ENCODE measurements at regions not wholly inside any gene's neighbourhood (a gene's known extent, or its start where the extent isn't known, plus 50 kb on each side); places are given as distances from the start of the nearest gene placed in this dataset.
A peak's percentile ranks its signal among the peaks of the same experiment; 100 is the strongest.
"Not testable (repeated sequence)": the region's sequence is repeated elsewhere in the genome, so short reads cannot be mapped to it uniquely, and the experiment has no call there.

- no peak overlapping the region for H3K4me3 ChIP-seq
- intact Hi-C loops (cut with DNase I), result no loop called here
- no peak for DNase-seq
- no peak for TF ChIP-seq CTCF (IDR thresholded peaks at IDR 0.05)
- no peaks in the 10 kb centered on the region for H3K36me3 ChIP-seq
- peak in 1 of 8 donors; percentile 63 for ATAC-seq
- H3K27ac ChIP-seq, result no peak overlapping the region
- 55% methylated on average over 6 of the region's 6 CpGs for WGBS, 2 donors
- H3K27me3 ChIP-seq, result no peaks in the 10 kb centered on the region
- H3K4me1 ChIP-seq, result peaks cover 0 to 4% (median 0%) of the 10 kb centered on the region in 9 donors
- peaks cover 0 to 3% (median 0%) of the 10 kb centered on the region in 11 donors for H3K9me3 ChIP-seq
Observed at GRCh38 chr10:93225938-93226337, 152.2 kb downstream of the CYP26A1 start.

- H3K9me3 ChIP-seq, result peaks cover 0 to 3% (median 0%) of the 10 kb centered on the region in 11 donors
- intact Hi-C loops (cut with DNase I), result no loop called here
- H3K27ac ChIP-seq, result no peak overlapping the region
- 67 to 74% methylated on average over 2 of the region's 2 CpGs for WGBS, 2 donors
- ATAC-seq (no peak), DNase-seq (no peak)
- H3K36me3 ChIP-seq, result no peaks in the 10 kb centered on the region
- H3K27me3 ChIP-seq, result no peaks in the 10 kb centered on the region
- H3K4me1 ChIP-seq, result peaks cover 0 to 4% (median 0%) of the 10 kb centered on the region in 9 donors
- TF ChIP-seq CTCF (IDR thresholded peaks at IDR 0.05), result no peak
- no peak overlapping the region for H3K4me3 ChIP-seq
Observed at GRCh38 chr10:93226619-93227018, 152.9 kb downstream of the CYP26A1 start.

- intact Hi-C loops (cut with DNase I); H3K36me3 ChIP-seq; DNase-seq; ATAC-seq; H3K4me1 ChIP-seq; H3K27me3 ChIP-seq; H3K27ac ChIP-seq; H3K4me3 ChIP-seq; H3K9me3 ChIP-seq: not testable (repeated sequence)
- WGBS, 2 donors, result 87 to 93% methylated on average over 7 of the region's 7 CpGs
Observed at GRCh38 chr10:93230596-93230995, 156.9 kb downstream of the CYP26A1 start.

- intact Hi-C loops (cut with DNase I); H3K27ac ChIP-seq; H3K9me3 ChIP-seq; H3K36me3 ChIP-seq; H3K27me3 ChIP-seq; H3K4me3 ChIP-seq; ATAC-seq; DNase-seq: not testable (repeated sequence)
- WGBS, 2 donors, result 83 to 93% methylated on average over 2 of the region's 2 CpGs
- peaks cover 0 to 15% (median 9%) of the 10 kb centered on the region in 9 donors for H3K4me1 ChIP-seq
Observed at GRCh38 chr10:93232159-93232558, 158.5 kb downstream of the CYP26A1 start.

GRCh38 chr10:93234940-93235339 is 161.2 kb downstream of the CYP26A1 start:
- DNase-seq; H3K4me3 ChIP-seq; H3K27ac ChIP-seq; ATAC-seq; H3K36me3 ChIP-seq; H3K9me3 ChIP-seq; H3K27me3 ChIP-seq; intact Hi-C loops (cut with DNase I): not testable (repeated sequence)
- peaks cover 0 to 15% (median 9%) of the 10 kb centered on the region in 9 donors for H3K4me1 ChIP-seq
- 88 to 95% methylated on average over 4 of the region's 4 CpGs for WGBS, 2 donors

- no peak overlapping the region for H3K4me3 ChIP-seq
- 2 to 16% methylated on average over 3 of the region's 3 CpGs for WGBS, 2 donors
- H3K9me3 ChIP-seq, result no peaks in the 10 kb centered on the region
- no peaks in the 10 kb centered on the region for H3K27me3 ChIP-seq
- peaks cover 0 to 15% (median 9%) of the 10 kb centered on the region in 9 donors for H3K4me1 ChIP-seq
- no peak for TF ChIP-seq CTCF (IDR thresholded peaks at IDR 0.05)
- ATAC-seq, result peak in 3 of 8 donors; percentile 26 to 74 (median 37)
- no peak for DNase-seq
- H3K27ac ChIP-seq, result no peak overlapping the region
- intact Hi-C loops (cut with DNase I), result no loop called here
- H3K36me3 ChIP-seq, result no peaks in the 10 kb centered on the region
Observed at GRCh38 chr10:93235686-93236085, 162.0 kb downstream of the CYP26A1 start.
